ENCODE measurements at regions not wholly inside any gene's neighbourhood (a gene's known extent, or its start where the extent isn't known, plus 50 kb on each side); places are given as distances from the start of the nearest gene placed in this dataset.

- TF ChIP-seq, protein P1, sequence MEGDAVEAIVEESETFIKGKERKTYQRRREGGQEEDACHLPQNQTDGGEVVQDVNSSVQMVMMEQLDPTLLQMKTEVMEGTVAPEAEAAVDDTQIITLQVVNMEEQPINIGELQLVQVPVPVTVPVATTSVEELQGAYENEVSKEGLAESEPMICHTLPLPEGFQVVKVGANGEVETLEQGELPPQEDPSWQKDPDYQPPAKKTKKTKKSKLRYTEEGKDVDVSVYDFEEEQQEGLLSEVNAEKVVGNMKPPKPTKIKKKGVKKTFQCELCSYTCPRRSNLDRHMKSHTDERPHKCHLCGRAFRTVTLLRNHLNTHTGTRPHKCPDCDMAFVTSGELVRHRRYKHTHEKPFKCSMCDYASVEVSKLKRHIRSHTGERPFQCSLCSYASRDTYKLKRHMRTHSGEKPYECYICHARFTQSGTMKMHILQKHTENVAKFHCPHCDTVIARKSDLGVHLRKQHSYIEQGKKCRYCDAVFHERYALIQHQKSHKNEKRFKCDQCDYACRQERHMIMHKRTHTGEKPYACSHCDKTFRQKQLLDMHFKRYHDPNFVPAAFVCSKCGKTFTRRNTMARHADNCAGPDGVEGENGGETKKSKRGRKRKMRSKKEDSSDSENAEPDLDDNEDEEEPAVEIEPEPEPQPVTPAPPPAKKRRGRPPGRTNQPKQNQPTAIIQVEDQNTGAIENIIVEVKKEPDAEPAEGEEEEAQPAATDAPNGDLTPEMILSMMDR (IDR thresholded peaks at IDR 0.05), result no peak
- TF ChIP-seq POLR2AphosphoS5 (IDR thresholded peaks at IDR 0.05; ENCODE audit: insufficient read depth in 1 of 2, low read depth in 1 of 2) (peak in 1 of 2 donors; percentile 11), POLR2A (IDR thresholded peaks at IDR 0.05) (no peak)
Measured at GRCh38 chr9:108290839-108291585, 564.8 kb downstream of the ACTL7B start.

Measured in vagina (tissue), 2 donors.